Neural crest cell (in vitro differentiated cells): ENCODE measurements at regions not wholly inside any gene's neighbourhood (a gene's known extent, or its start where the extent isn't known, plus 50 kb on each side); places are given as distances from the start of the nearest gene placed in this dataset.
"Not testable (repeated sequence)": the region's sequence is repeated elsewhere in the genome, so short reads cannot be mapped to it uniquely, and the experiment has no call there.

Experiments used
- DNase-seq: peaks from one replicate; pipeline ENCODE4 v3.0.0; 2021; ENCODE audit warnings: low read depth, mixed read lengths, low spot score
- H3K27ac Mint-ChIP-seq: one replicate; pipeline ENCODE4 v1.8.0; 2021; ENCODE audit warnings: mild to moderate bottlenecking, mixed read lengths; ENCODE audit not compliant: unreplicated experiment
- H3K27me3 Mint-ChIP-seq: 2 replicates; pipeline ENCODE4 v1.8.0; 2021; ENCODE audit warnings: low read depth, mild to moderate bottlenecking, mixed read lengths
- H3K36me3 Mint-ChIP-seq: 2 replicates; pipeline ENCODE4 v1.8.0; 2021; ENCODE audit warnings: low read depth, mild to moderate bottlenecking, mixed read lengths
- H3K4me1 Mint-ChIP-seq: 2 replicates; pipeline ENCODE4 v1.8.0; 2021; ENCODE audit warnings: mixed read lengths
- H3K4me3 Mint-ChIP-seq: one replicate; pipeline ENCODE4 v1.8.0; 2021; ENCODE audit warnings: mild to moderate bottlenecking, mixed read lengths
- H3K9me3 Mint-ChIP-seq: 2 replicates; pipeline ENCODE4 v1.8.0; 2021; ENCODE audit warnings: mixed read lengths
- CTCF ChIP-seq: fragments of 200-600 bp; sonication (generic); conservative IDR thresholded peaks from 2 replicates; pipeline ENCODE4 v1.5.0; 2021; ENCODE audit warnings: antibody characterized with exemption, mild to moderate bottlenecking

GRCh38 chrX:13955975-13956374 is 73.7 kb downstream of the GEMIN8 start:
- TF ChIP-seq CTCF = no peak
- no peak for DNase-seq
- Mint-ChIP-seq H3K4me3 (no peak overlapping the region), H3K4me1 (peaks cover 5% of the 10 kb centered on the region), H3K9me3 (peaks cover 6% of the 10 kb centered on the region), H3K27me3 (no peaks in the 10 kb centered on the region), H3K27ac (no peak overlapping the region), H3K36me3 (no peaks in the 10 kb centered on the region)

GRCh38 chrX:13955095-13955647 is 74.5 kb downstream of the GEMIN8 start:
- peaks cover 5% of the 10 kb centered on the region for H3K4me1 Mint-ChIP-seq
- no peak for TF ChIP-seq CTCF

GRCh38 chrX:13952581-13952980 is 77.1 kb downstream of the GEMIN8 start:
- peaks cover 3% of the 10 kb centered on the region for H3K9me3 Mint-ChIP-seq

More at GRCh38 chrX:13955095-13955647, 74.5 kb downstream of the GEMIN8 start:
- Mint-ChIP-seq H3K4me3 (no peak overlapping the region), H3K27me3 (no peaks in the 10 kb centered on the region), H3K27ac (no peak overlapping the region), H3K36me3 (no peaks in the 10 kb centered on the region), H3K9me3 (peaks cover 6% of the 10 kb centered on the region)
- DNase-seq = no peak

GRCh38 chrX:13946223-13946622 is 83.5 kb downstream of the GEMIN8 start:
- not testable (repeated sequence) for H3K27me3 Mint-ChIP-seq, H3K9me3 Mint-ChIP-seq, H3K4me1 Mint-ChIP-seq, H3K36me3 Mint-ChIP-seq, DNase-seq, H3K4me3 Mint-ChIP-seq, H3K27ac Mint-ChIP-seq

More at GRCh38 chrX:13952581-13952980, 77.1 kb downstream of the GEMIN8 start:
- Mint-ChIP-seq H3K4me3 (no peak overlapping the region), H3K36me3 (no peaks in the 10 kb centered on the region), H3K27ac (no peak overlapping the region), H3K4me1 (peaks cover 5% of the 10 kb centered on the region), H3K27me3 (no peaks in the 10 kb centered on the region)
- no peak for DNase-seq
- no peak for TF ChIP-seq CTCF

GRCh38 chrX:13945787-13946186 is 83.9 kb downstream of the GEMIN8 start:
- not testable (repeated sequence) for H3K36me3 Mint-ChIP-seq, H3K27me3 Mint-ChIP-seq, H3K27ac Mint-ChIP-seq, H3K9me3 Mint-ChIP-seq, H3K4me3 Mint-ChIP-seq, DNase-seq
- H3K4me1 Mint-ChIP-seq = peaks cover 10% of the 10 kb centered on the region

GRCh38 chrX:13940671-13941070 is 89.0 kb downstream of the GEMIN8 start:
- H3K27me3 Mint-ChIP-seq = no peaks in the 10 kb centered on the region
- no peak overlapping the region for H3K27ac Mint-ChIP-seq
- H3K4me3 Mint-ChIP-seq = peak overlapping the region; percentile 40
- DNase-seq = no peak
- H3K4me1 Mint-ChIP-seq = peaks cover 36% of the 10 kb centered on the region
- peaks cover 2% of the 10 kb centered on the region for H3K36me3 Mint-ChIP-seq
- H3K9me3 Mint-ChIP-seq = no peaks in the 10 kb centered on the region
- no peak for TF ChIP-seq CTCF
